HS-27A (cell line): ENCODE measurements at regions not wholly inside any gene's neighbourhood (a gene's known extent, or its start where the extent isn't known, plus 50 kb on each side); places are given as distances from the start of the nearest gene placed in this dataset.
"Not testable (repeated sequence)": the region's sequence is repeated elsewhere in the genome, so short reads cannot be mapped to it uniquely, and the experiment has no call there.

Experiments
- DNase-seq: peaks from one replicate; pipeline ENCODE4 v3.0.0-alpha.2; 2012; ENCODE audit warnings: low read depth, missing footprints

DNA sequence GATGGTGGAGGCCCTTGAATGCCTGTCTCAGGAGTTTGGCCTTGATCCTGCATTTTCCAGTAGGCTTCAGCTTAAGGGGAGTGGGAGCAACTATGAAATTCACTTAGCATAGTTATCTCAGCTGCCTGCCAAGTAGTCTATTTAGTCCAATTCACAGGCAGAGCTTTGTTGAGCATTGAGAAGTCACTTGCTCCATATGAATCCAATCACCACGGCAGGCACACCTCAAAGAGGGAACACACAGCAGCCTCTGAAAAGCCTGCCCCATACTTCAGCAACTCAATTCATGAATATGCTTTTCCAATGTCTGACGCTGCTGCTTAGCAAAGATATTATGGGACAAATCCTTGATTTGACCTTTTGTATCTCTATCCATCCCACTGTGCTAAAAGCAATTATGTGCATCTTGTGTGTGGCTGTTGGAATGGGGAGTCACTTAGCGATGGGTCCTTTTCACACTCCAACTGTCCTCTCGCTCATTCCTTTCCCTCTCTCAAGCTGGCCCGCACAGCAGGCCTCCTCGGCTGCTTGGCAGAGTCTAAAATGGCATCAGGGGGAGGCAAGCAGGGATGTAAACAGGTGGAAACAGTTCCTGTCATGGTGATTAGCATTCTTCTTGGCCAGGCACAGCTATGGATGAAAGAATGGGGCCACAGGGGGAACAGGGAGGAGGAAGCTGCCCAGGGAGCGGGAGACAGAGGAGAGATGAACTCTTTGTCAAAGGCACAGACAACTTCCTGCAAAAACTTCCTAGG lies 56.0 kb upstream of the LRPPRC start:
- DNase-seq: no peak

DNA sequence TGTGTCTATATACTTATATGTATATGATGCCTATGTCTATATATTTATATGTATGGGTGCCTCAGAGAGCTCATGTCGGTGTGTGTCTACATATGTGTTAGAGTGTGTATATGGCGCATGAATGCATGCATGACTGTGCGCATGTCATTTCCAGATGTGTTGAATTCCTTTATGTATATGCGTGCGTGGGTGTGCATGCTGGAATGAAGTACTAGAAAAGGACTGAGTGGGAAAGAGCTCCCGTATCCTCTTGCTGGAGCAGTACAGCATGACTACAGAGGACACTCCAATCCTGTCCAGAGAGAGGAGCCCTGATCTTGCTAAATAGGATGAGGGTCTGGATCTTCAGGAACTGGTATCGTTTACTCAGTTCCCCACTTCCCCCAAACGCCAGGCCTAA lies 56.8 kb upstream of the LRPPRC start:
- no peak for DNase-seq

DNA sequence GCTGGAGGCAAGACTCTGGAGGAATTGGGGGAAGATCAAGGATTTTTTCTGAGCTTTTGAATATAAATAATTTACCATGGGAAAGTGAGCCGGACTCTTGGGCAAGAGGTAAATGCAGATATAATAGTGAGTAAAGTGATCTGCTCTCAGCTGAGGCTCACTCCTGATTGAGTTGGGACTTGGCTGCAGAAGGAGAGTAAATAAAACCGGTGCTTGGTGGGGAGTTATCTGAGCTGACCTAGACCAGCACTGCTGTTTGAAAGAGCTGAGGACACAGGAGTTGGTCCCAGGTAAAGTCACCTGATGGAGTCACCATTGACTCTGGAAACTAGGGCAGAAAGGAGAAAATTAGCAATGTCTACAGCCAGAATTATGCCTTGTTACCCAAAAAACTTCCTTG lies 57.3 kb upstream of the LRPPRC start:
- DNase-seq: no peak

DNA sequence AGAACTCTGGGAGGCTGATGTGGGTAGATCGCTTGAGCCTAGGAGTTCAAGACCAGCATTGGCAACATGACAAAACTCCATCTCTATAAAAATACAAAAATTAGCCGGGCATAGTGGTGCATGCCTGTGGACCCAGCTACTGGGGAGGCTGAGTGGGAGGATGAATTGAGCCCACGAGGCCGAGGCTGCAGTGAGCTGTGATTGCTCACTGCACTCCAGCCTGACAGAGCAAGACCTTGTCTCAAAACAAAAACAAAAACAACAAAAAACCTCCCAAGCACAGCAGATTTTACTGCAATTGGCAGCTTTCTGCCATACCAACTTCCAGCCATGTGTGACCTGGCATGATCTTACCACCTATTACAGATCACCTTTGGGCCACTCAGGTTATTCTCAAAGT lies 57.7 kb upstream of the LRPPRC start:
- DNase-seq: no peak

DNA sequence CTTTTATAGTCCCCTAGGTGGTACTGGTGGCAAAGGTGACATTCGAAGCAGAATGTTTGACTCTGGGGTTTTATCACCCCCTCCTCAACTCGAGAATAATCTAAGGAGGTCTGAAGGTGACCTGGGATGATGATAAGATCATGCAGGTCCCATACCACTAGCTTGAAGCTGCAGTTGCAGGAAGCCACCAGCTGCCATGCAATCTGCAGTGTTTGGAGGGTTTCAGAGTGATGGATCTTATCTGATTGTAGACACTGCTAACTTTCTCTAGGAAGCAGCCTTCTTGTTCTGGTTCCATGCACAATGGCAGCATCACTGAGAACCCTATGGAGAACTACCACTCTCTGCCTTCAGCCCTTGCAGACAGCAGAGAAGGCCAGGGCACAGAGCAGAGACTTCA lies 59.4 kb upstream of the LRPPRC start:
- no peak for DNase-seq

DNA sequence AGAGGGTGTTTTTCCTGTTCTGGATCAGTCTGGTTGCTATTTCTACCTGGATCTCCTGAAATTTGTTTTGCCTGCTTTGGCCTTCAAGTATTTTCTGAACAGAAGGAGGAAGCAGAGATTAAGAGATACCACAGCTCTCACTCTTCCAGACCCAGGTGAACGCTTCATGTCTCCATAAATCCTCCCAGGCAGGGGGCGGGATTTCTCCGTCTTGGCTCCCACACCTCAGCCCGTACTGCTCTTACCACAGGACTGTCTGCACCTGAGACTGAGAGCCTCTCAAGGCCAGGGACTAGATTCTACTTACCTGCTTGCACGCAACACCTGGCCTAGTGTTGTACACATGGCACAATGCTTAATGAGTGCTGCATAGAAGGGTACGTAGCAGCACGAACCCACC lies 59.9 kb upstream of the LRPPRC start:
- no peak for DNase-seq

DNA sequence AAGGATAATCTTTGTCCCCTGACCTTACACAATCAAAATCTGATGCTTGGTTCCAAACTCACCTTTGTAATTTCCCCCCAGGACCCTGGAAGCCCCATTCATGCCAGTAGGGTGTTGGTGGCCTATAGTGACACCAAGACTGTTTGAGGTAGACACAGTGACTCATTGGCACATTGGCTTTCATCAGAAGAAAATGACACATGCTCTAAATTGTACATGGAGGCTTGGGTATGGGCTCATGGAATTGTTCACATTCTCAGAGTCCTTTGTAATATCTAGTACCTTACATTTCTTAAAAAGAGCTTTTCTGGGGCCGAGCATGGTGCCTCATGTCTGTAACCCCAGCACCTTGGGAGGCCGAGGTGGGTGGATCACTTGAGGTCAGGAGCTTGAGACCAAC lies 61.2 kb upstream of the LRPPRC start:
- no peak for DNase-seq

DNA sequence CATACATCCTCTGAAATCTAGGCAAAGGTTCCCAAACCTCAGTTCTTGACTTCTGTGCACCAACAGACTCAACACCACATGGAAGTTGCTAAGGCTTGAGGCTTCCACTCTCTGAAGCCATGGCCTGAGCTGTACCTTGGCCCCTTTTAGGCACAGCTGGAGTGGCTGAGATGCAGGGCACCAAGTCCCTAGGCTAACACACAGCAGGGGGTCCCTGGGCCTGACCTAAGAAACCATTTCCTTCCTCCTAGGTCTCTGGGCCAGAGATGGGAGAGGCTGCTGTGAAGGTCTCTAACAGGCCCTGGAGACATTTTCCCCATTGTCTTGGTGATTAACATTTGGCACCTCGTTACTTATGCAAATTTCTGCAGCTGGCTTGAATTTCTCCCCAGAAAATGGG lies 64.5 kb upstream of the LRPPRC start:
- DNase-seq: not testable (repeated sequence)

DNA sequence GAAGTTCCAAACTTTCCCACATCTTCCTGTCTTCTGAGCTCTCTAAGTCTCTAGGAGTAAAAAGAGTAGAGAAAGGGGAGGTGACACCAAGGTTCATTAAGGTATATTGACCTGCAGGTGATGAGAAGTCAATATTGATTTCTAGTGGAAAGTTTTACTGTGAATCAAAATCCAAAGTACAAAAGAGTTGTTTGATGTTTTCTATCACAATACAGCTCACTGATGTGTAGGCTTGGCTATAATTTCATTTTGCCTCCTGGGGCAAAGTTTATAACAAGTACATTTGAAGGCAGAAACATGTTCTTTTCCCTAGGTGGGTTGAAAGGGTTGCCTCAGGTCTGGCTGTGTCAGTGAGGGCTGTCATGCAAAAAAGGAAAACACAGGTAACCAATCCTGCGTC lies 65.2 kb upstream of the LRPPRC start:
- DNase-seq: no peak

DNA sequence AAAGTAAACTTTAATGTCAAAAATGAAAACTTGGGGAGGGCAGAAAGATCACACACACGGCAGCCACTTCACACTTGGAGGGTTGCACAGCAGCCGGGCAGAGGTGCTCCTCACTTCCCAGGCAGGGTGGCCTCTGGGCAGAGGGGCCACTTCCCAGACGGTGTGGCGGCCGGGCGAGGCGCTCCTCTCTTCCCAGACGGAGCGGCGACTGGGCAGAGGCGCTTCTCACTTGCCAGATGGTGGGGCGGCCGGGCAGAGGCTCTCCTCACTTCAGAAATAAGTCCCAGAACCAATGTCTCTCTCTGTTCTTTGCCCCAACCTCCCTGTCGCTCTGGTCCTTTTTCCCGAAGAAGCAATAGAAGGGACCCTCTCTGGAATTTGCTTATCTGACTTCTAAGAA lies 65.7 kb upstream of the LRPPRC start:
- no peak for DNase-seq

DNA sequence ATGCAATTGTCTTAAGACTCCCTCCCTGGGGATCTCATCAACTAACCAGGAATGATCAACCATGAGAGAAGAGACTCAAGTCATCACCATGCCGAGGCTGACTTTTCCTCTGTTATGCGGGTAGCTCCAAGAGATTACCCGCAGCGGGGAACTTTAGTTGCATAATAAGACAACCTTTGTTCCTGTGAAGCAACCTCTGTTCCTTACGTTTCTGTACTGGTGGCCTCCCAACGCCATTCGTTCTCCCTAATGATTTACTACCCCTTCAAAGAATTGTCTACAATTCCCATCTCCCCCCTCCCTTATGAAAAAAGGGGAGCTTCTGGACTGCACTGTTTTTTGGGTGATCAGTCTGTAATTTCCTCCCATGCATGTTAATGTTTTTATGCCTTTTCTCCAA lies 66.1 kb upstream of the LRPPRC start:
- DNase-seq: no peak

DNA sequence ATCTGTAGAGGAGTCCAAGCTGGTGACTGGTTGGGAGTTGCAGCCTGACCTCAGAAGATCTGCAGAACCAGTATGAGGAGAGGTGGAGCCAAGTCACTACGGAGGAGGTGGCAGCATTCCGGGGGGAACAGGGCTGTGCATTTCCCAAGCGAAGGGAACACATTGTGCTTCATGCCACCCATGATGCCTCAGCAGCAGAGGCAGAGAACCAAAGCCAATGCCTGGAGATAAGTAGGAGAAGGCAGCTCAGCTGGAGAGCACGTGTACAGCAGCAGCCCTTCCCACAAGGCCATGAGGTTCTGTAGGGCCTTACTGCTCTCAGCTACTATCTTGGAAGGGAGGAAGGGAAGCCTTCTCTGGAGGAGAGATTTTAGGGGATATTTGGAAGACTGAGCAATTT lies 67.2 kb upstream of the LRPPRC start:
- no peak for DNase-seq

DNA sequence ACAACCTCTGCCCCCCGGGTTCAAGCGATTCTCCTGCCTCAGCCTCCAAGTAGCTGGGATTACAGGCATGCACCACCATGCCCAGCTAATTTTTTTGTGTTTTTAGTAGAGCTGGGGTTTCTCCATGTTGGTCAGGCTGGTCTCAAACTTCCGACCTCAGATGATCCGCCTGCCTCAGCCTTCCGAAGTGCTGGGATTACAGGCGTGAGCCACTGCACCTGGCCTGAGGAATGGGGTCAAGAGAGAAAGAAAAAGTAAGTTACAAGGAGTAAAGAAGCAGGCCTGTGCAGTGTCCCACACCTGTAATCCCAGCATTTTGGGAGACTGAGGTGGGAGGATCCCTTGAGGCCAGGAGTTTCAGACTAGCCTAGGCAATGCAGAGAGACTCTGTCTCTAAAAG lies 68.5 kb upstream of the LRPPRC start:
- not testable (repeated sequence) for DNase-seq

DNA sequence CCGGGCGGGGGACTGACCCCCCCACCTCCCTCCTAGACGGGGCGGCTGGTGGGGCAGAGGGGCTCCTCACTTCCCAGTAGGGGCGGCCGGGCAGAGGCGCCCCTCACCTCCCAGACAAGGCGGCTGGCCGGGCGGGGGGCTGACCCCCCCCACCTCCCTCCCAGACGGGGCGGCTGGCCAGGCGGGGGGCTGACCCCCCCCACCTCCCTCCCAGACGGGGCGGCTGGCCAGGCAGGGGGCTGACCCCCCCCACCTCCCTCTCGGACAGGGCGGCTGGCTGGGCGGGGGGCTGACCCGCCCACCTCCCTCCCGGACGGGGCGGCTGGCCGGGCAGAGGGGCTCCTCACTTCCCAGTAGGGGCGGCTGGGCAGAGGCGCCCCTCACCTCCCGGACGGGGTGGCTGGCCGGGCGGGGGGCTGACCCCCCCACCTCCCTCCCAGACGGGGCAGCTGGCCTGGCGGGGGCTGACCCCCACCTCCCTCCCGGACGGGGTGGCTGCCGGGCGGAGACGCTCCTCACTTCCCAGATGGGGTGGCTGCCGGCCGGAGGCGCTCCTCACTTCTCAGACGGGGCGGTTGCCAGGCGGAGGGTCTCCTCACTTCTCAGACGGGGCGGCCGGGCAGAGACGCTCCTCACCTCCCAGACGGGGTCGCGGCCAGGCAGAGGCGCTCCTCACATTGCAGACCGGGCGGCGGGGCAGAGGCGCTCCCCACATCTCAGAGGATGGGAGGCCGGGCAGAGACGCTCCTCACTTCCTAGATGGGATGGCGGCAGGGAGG lies 71.4 kb upstream of the LRPPRC start:
- DNase-seq: not testable (repeated sequence)

DNA sequence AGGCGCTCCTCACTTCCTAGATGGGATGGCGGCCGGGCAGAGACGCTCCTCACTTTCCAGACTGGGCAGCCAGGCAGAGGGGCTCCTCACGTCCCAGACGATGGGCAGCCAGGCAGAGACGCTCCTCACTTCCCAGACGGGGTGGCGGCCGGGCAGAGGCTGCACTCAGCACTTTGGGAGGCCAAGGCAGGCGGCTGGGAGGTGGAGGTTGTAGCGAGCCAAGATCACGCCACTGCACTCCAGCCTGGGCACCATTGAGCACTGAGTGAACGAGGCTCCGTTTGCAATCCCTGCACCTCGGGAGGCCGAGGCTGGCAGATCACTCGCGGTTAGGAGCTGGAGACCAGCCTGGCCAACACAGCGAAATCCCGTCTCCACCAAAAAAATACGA lies 72.0 kb upstream of the LRPPRC start:
- DNase-seq: not testable (repeated sequence)

DNA sequence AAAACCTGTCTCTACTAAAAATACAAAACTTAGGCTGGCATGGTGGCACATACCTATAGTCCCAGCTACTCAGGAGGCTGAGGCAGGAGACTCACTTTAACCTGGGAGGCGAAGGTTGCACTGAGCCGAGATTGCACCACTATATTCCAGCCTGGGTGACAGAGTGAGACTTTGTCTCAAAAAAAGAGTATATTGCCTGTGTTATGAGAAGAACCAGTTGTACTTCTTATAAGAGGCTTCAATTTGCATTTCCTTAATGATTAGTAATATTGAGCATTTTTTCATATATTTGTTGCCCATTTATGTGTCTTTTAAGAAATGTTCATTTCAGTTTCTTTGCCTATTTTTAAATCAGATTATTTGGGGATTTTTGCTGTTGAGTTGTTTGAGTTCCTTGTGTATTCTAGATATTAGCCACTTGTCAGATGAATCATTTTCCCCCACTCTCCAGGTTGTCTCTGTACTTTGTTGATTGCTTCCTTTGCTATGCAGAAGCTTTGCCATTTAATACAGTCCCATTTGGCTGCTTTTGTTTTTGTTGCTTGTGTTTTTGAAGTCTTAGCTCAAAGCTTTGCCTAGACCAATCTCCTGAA lies 75.8 kb upstream of the LRPPRC start:
- no peak for DNase-seq

DNA sequence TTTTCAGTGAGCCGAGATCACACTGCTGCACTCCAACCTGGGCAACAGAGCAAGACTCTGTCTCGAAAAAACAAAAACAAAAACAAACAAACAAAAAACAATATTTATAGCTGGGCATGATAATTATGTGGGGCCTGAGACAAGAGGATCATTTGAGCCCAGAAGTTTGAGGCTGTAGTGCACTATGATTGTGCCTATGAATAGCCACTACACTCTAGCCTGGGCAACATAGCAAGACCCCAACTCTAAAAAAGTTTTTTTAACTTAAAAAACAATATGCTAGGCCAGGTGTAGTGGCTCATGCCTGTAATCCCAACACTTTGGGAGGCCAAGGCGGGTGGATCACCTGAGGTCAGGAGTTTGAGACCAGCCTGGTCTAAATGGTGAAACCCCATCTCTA lies 77.9 kb upstream of the LRPPRC start:
- not testable (repeated sequence) for DNase-seq

DNA sequence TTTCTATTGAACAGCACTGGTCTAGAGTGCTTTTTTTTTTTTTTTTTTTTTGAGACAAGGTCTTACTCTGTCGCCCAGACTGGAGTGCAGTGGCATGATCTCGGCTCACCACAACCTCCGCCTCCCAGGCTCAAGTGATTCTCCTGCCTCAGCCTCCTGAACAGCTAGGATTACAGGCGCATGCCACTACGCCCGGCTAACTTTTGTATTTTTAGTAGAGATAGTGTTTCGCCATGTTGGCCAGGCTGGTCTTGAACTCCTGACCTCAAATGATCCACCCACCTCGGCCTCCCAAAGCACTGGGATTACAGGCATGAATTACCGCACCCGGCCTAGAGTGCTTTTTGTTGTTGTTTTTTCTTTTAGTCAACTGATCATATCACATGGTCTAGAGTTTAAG lies 79.0 kb upstream of the LRPPRC start:
- not testable (repeated sequence) for DNase-seq

DNA sequence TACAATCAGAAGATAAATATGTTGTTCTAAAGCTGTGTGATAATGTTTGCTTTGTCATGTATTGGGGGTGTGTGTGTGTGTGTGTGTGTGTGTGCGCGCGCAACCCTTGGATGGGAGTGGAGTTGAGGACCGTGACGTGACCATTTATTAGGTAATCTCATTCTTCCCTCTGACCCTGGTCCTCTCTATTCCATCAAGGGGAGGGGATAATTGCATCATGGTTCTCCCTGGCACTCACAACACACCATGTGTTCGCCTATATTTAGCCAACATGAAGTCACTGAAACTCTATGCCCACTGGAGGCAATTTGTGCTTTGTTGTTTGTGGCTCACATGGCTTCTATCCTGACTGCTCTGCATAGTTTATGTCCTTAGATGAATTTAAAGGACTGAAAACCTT lies 79.8 kb upstream of the LRPPRC start:
- DNase-seq: no peak

DNA sequence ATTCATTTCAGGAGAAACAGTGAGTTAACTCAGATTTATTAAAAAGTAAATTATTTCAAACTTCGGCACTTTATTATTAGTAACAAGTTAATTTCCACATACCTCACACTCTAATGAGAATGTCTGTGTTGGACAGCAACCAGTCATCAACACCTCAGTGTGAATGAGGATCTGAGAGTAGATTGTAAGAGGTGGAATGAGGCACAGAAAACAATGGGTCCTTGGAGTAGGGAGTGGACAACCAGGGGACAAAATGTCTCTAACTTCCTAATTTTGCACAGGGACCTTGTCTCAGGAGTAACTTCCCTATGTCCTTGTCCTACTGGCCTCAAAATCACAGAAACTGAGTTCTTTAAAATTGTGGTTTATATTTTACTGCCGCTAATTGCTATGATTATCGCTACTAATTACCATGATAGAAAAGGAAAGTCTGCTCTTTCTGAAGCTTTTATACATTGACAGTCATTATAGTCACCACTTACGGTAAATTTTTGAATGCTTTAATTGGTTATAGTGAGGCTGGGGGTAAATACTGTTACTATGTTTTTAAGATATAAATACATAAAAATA lies 82.2 kb upstream of the LRPPRC start:
- no peak for DNase-seq

DNA sequence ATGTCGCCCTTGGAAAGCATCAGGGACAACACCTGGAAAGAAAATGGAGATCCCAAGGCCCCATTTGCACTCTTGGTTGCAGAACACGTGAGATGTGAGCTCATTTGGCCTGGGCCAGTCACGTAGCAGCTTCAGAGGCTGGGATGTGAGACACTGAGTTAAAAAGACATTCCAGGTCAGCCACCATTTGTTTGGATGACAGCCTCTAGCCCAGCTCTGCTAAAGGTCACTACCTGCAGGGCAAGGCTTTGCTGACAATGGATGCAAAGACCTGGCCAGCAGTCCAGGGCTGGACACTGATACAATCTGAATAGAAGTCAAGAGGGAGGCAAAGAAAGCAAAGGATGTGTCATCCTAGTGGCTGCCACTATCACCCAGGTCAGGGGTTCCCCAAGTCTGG lies 83.9 kb upstream of the LRPPRC start:
- no peak for DNase-seq

DNA sequence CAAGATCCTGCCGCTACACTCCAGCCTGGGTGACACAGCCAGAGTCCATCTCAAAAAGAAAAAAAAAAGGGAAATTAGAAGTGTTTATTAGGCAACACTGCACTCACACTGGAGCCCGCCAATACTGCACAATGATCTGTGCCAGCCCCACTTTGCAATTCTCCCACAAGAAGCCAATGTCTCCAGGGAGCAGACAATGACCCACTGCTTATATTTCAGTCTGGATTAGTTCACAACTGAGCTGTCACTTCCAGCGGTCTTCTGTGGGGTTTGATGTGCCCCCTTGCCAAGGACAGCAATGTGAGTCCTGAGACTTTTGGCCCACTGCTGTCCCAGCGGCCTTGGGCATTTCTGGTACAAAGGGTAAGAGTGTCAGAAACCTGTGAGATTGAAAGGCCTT lies 85.6 kb upstream of the PPM1B start:
- DNase-seq: no peak

DNA sequence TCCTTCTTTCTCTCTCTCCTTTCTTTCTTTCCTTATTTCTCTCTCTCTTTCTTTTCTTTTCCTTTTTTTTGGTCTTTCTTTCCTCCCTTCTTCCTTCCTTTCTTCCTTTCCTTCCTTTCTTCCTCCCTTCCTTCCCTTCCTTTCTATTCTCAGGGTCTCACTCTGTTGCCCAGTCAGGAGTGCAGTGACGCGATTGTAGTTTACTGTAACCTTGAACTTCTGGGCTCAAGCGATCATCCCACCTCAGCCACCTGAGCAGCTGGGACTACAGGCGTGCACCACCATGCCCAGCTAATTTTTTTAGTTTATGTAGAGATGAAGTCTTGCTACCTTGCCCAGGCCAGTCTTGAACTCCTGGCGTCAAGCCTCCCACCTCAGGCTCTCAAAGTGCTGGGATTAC lies 83.8 kb upstream of the PPM1B start:
- DNase-seq: no peak
